ENCODE measurements at regions not wholly inside any gene's neighbourhood (a gene's known extent, or its start where the extent isn't known, plus 50 kb on each side); places are given as distances from the start of the nearest gene placed in this dataset.

DNA sequence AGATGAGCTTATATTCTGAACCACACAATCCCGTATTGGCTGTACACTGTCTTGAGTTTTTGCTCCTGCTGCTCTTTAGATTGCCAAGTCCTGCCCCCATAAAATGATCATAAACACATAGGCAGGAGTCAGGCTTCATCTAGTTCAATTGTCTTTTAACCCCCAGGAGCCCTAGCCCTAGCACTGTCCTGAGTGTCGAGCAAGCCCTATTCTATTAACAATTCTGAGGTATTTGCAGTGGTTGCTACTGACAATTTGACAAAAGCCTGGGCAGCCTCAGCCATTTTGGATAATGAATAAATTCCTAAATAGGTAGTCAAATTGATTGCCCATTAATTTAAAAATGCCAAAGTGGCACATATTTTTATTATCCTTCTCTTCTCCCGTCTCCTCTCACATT, 257.2 kb downstream of the YTHDC2 start:
- Histone ChIP-seq H3K4me3 (no peak overlapping the region), H3K36me3 (no peaks in the 10 kb centered on the region), H3K4me1 (no peaks in the 10 kb centered on the region), H3K27ac (no peak overlapping the region), H3K27me3 (no peaks in the 10 kb centered on the region), H3K9me3 (peaks cover 12 to 16% of the 10 kb centered on the region in 2 donors)
- intact Hi-C loops (cut with DNase I; ENCODE audit: low total_unique reads) = loop anchor here (5.0 kb wide), 1 partner anchor 1818 kb away; no protein-coding TSS in a partner anchor
- TF ChIP-seq POLR2AphosphoS5 (IDR thresholded peaks at IDR 0.05) (no peak), POLR2A (IDR thresholded peaks at IDR 0.05) (no peak), CTCF (IDR thresholded peaks at IDR 0.05) (no peak)
- no peak for DNase-seq (ENCODE audit: low spot score in 2 of 2)

- TF ChIP-seq POLR2AphosphoS5 (IDR thresholded peaks at IDR 0.05) = no peak
- TF ChIP-seq POLR2A (IDR thresholded peaks at IDR 0.05) = no peak
- no peak for TF ChIP-seq CTCF (IDR thresholded peaks at IDR 0.05)
- Histone ChIP-seq H3K4me3 (no peak overlapping the region), H3K36me3 (no peaks in the 10 kb centered on the region), H3K27ac (no peak overlapping the region), H3K4me1 (no peaks in the 10 kb centered on the region), H3K27me3 (no peaks in the 10 kb centered on the region), H3K9me3 (peaks cover 10 to 11% of the 10 kb centered on the region in 2 donors)
- intact Hi-C loops (cut with DNase I; ENCODE audit: low total_unique reads) = loop anchor here (5.0 kb wide), 1 partner anchor 1819 kb away; no protein-coding TSS in a partner anchor
- DNase-seq (ENCODE audit: low spot score in 2 of 2) = no peak
These were observed 258.0 kb downstream of the YTHDC2 start for GRCh38 chr5:113771483-113771882.

- TF ChIP-seq CTCF (IDR thresholded peaks at IDR 0.05) (no peak), POLR2A (IDR thresholded peaks at IDR 0.05) (no peak), POLR2AphosphoS5 (IDR thresholded peaks at IDR 0.05) (no peak)
- no peaks in the 10 kb centered on the region for H3K27me3 ChIP-seq
- H3K27ac ChIP-seq = no peak overlapping the region
- no peak overlapping the region for H3K4me3 ChIP-seq
- no peaks in the 10 kb centered on the region for H3K4me1 ChIP-seq
- no peaks in the 10 kb centered on the region for H3K36me3 ChIP-seq
- peaks cover 0 to 7% of the 10 kb centered on the region in 2 donors for H3K9me3 ChIP-seq
- no peak for DNase-seq (ENCODE audit: low spot score in 2 of 2)
- intact Hi-C loops (cut with DNase I; ENCODE audit: low total_unique reads) = no loop called here
These were observed 262.7 kb downstream of the YTHDC2 start for GRCh38 chr5:113776168-113776567.

GRCh38 chr5:113776832-113777525, 263.5 kb downstream of the YTHDC2 start:
- H3K36me3 ChIP-seq = no peaks in the 10 kb centered on the region
- no peak overlapping the region for H3K27ac ChIP-seq
- H3K4me3 ChIP-seq = peak overlapping the region in 1 of 3 donors; percentile 11
- TF ChIP-seq CTCF (IDR thresholded peaks at IDR 0.05) = no peak
- H3K9me3 ChIP-seq = peaks cover 0 to 7% of the 10 kb centered on the region in 2 donors
- H3K4me1 ChIP-seq = no peaks in the 10 kb centered on the region
- no peak for DNase-seq (ENCODE audit: low spot score in 2 of 2)
- intact Hi-C loops (cut with DNase I; ENCODE audit: low total_unique reads) = no loop called here
- H3K27me3 ChIP-seq = no peaks in the 10 kb centered on the region

GRCh38 chr5:113778147-113778546, 264.7 kb downstream of the YTHDC2 start:
- TF ChIP-seq POLR2AphosphoS5 (IDR thresholded peaks at IDR 0.05) (no peak), POLR2A (IDR thresholded peaks at IDR 0.05) (no peak), CTCF (IDR thresholded peaks at IDR 0.05) (no peak)
- H3K36me3 ChIP-seq = no peaks in the 10 kb centered on the region

More at GRCh38 chr5:113778147-113778546, 264.7 kb downstream of the YTHDC2 start:
- DNase-seq (ENCODE audit: low spot score in 2 of 2) = no peak
- H3K4me3 ChIP-seq = no peak overlapping the region
- no peaks in the 10 kb centered on the region for H3K4me1 ChIP-seq
- peaks cover 0 to 7% of the 10 kb centered on the region in 2 donors for H3K9me3 ChIP-seq
- no peak overlapping the region for H3K27ac ChIP-seq
- intact Hi-C loops (cut with DNase I; ENCODE audit: low total_unique reads) = no loop called here
- H3K27me3 ChIP-seq = no peaks in the 10 kb centered on the region

Measured in breast epithelium (tissue), 4 donors.